Stimulated activated CD4-positive, alpha-beta T cell treated with anti-CD3 and anti-CD28 coated beads, Interleukin-12 subunit alpha, Interleukin-12 subunit beta, amount 100 ng/mL, for 24 hours (primary cell): ENCODE measurements at regions not wholly inside any gene's neighbourhood (a gene's known extent, or its start where the extent isn't known, plus 50 kb on each side); places are given as distances from the start of the nearest gene placed in this dataset.

Source experiments
- DNase-seq, 2 experiments: peaks; one replicate each; pipeline ENCODE4 v3.0.0-alpha.2; 2020; ENCODE audit warnings: low read depth in 2 of 2

GRCh38 chr14:62143245-62143644 is 381.0 kb downstream of the SNAPC1 start:
- DNase-seq, result no peak

GRCh38 chr14:62144863-62145262 is 382.6 kb downstream of the SNAPC1 start:
- no peak for DNase-seq

- no peak for DNase-seq
Measured at GRCh38 chr14:62146030-62146429, 383.8 kb downstream of the SNAPC1 start.

- no peak for DNase-seq
Measured at GRCh38 chr14:62156052-62156451, 393.8 kb downstream of the SNAPC1 start.

GRCh38 chr14:62158779-62159178 is 396.6 kb downstream of the SNAPC1 start:
- DNase-seq, result no peak

- no peak for DNase-seq
Measured at GRCh38 chr14:62159314-62159713, 397.1 kb downstream of the SNAPC1 start.

- no peak for DNase-seq
Measured at GRCh38 chr14:62162998-62163589, 400.9 kb downstream of the SNAPC1 start.

GRCh38 chr14:62168564-62169155 is 406.4 kb downstream of the SNAPC1 start:
- no peak for DNase-seq

GRCh38 chr14:62179367-62180018 is 417.3 kb downstream of the SNAPC1 start:
- DNase-seq, result peak in 1 of 2 experiments; percentile 17

GRCh38 chr14:62181591-62181990 is 419.4 kb downstream of the SNAPC1 start:
- DNase-seq, result no peak

GRCh38 chr14:62185078-62185477 is 422.9 kb downstream of the SNAPC1 start:
- no peak for DNase-seq

- DNase-seq, result no peak
Measured at GRCh38 chr14:62187265-62187664, 425.0 kb downstream of the SNAPC1 start.

GRCh38 chr14:62189698-62190097 is 427.5 kb downstream of the SNAPC1 start:
- no peak for DNase-seq

- DNase-seq, result no peak
Measured at GRCh38 chr14:62206456-62206855, 444.2 kb downstream of the SNAPC1 start.

- DNase-seq, result no peak
Measured at GRCh38 chr14:62209287-62209899, 447.2 kb downstream of the SNAPC1 start.

GRCh38 chr14:62213516-62213915 is 451.3 kb downstream of the SNAPC1 start:
- no peak for DNase-seq

- no peak for DNase-seq
Measured at GRCh38 chr14:62216121-62216520, 453.9 kb downstream of the SNAPC1 start.

- no peak for DNase-seq
Measured at GRCh38 chr14:62234849-62235248, 472.6 kb downstream of the SNAPC1 start.

GRCh38 chr14:62244221-62244620 is 482.0 kb downstream of the SNAPC1 start:
- DNase-seq, result no peak

GRCh38 chr14:62247266-62247665 is 485.0 kb downstream of the SNAPC1 start:
- no peak for DNase-seq

- DNase-seq, result no peak
Measured at GRCh38 chr14:62251237-62251636, 489.0 kb downstream of the SNAPC1 start.

- no peak for DNase-seq
Measured at GRCh38 chr14:62253171-62253570, 491.0 kb downstream of the SNAPC1 start.

GRCh38 chr14:62253911-62254310 is 491.7 kb downstream of the SNAPC1 start:
- no peak for DNase-seq
